ENCODE measurements at regions not wholly inside any gene's neighbourhood (a gene's known extent, or its start where the extent isn't known, plus 50 kb on each side); places are given as distances from the start of the nearest gene placed in this dataset.

GRCh38 chr7:68187532-68187931 lies 1190.9 kb downstream of the TYW1 start:
- TF ChIP-seq CTCF (conservative IDR thresholded peaks at IDR 0.05 in 1 of 2, IDR thresholded peaks at IDR 0.05 in 1 of 2; ENCODE audit: low read depth in 1 of 2, low read length in 2 of 2) (no peak), EZH2 (IDR thresholded peaks at IDR 0.05; ENCODE audit: low read length, missing control alignments) (no peak)

All from fibroblast of lung (primary cell).